HEK293T (cell line): ENCODE measurements at regions not wholly inside any gene's neighbourhood (a gene's known extent, or its start where the extent isn't known, plus 50 kb on each side); places are given as distances from the start of the nearest gene placed in this dataset.

Source experiments
- CTCF ChIA-PET: fragments of 350-600 bp; formaldehyde crosslinking; extraction: SDS; loops from one replicate; lab custom pipeline; 2021; ENCODE audit warnings: antibody characterized with exemption, inconsistent platforms; lab: Yijun Ruan, JAX
- POLR2A ChIA-PET: fragments of 350-600 bp; formaldehyde crosslinking; extraction: SDS; loops from one replicate; lab custom pipeline; 2020; ENCODE audit warnings: antibody characterized with exemption, inconsistent platforms; lab: Yijun Ruan, JAX
- DNase-seq: peaks from one replicate; pipeline ENCODE4 v3.0.0; 2012; ENCODE audit warnings: mixed read lengths; ENCODE audit errors: extremely low spot score
- ARNT ChIP-seq: fragments of 450-650 bp; IDR thresholded peaks from 2 replicates; pipeline ENCODE4 v1.6.1; 2017; ENCODE audit warnings: mild to moderate bottlenecking
- BHLHE40 ChIP-seq: fragments of 450-650 bp; IDR thresholded peaks from 2 replicates; pipeline ENCODE4 v1.6.1; 2016; ENCODE audit warnings: mild to moderate bottlenecking, moderate library complexity, borderline replicate concordance
- CTBP1 ChIP-seq: fragments of 450-650 bp; IDR thresholded peaks from 2 replicates; pipeline ENCODE4 v1.6.1; 2016; ENCODE audit warnings: borderline replicate concordance
- ELF4 ChIP-seq: fragments of 450-650 bp; IDR thresholded peaks from 2 replicates; pipeline ENCODE4 v1.6.1; 2017; ENCODE audit warnings: antibody characterized with exemption
- FOXA1 ChIP-seq: fragments of 450-650 bp; IDR thresholded peaks from 2 replicates; pipeline ENCODE4 v1.6.1; 2016; ENCODE audit warnings: mild to moderate bottlenecking
- FOXK2 ChIP-seq: fragments of 450-650 bp; IDR thresholded peaks from 2 replicates; pipeline ENCODE4 v1.6.1; 2016; ENCODE audit warnings: mild to moderate bottlenecking
- FOXM1 ChIP-seq: fragments of 450-650 bp; IDR thresholded peaks from 2 replicates; pipeline ENCODE4 v1.6.1; 2017; ENCODE audit warnings: mild to moderate bottlenecking, borderline replicate concordance
- HDGF ChIP-seq: fragments of 450-650 bp; IDR thresholded peaks from 2 replicates; pipeline ENCODE4 v1.6.1; 2017; ENCODE audit warnings: antibody characterized with exemption, borderline replicate concordance
- L3MBTL2 ChIP-seq: fragments of 450-650 bp; conservative IDR thresholded peaks from 2 replicates; pipeline ENCODE4 v1.6.1; 2016; ENCODE audit warnings: mild to moderate bottlenecking
- LEF1 ChIP-seq: fragments of 450-650 bp; IDR thresholded peaks from 2 replicates; pipeline ENCODE4 v1.6.1; 2017; ENCODE audit warnings: mild to moderate bottlenecking, borderline replicate concordance
- NFRKB ChIP-seq: fragments of 450-650 bp; IDR thresholded peaks from 2 replicates; pipeline ENCODE4 v1.6.1; 2016; ENCODE audit warnings: mild to moderate bottlenecking, moderate library complexity
- PKNOX1 ChIP-seq: fragments of 450-650 bp; IDR thresholded peaks from 2 replicates; pipeline ENCODE4 v1.6.1; 2016
- SP1 ChIP-seq: fragments of 450-650 bp; IDR thresholded peaks from 2 replicates; pipeline ENCODE4 v1.6.1; 2017
- SUZ12 ChIP-seq: fragments of 450-650 bp; IDR thresholded peaks from 2 replicates; pipeline ENCODE4 v1.6.1; 2016; ENCODE audit warnings: mild to moderate bottlenecking
- TARDBP ChIP-seq: fragments of 450-650 bp; IDR thresholded peaks from 2 replicates; pipeline ENCODE4 v1.6.1; 2016
- ZNF384 ChIP-seq: fragments of 450-650 bp; IDR thresholded peaks from 2 replicates; pipeline ENCODE4 v1.6.1; 2016

GRCh38 chr20:46811224-46812084 lies 83.2 kb upstream of the EYA2 start:
- TF ChIP-seq SUZ12 (no peak), L3MBTL2 (no peak), ARNT (no peak), PKNOX1 (no peak), LEF1 (no peak), FOXK2 (no peak), FOXA1 (no peak), TARDBP (no peak), SP1 (no peak), ELF4 (no peak), CTBP1 (no peak), ZNF384 (no peak)
- POLR2A ChIA-PET, result no interaction called here
- CTCF ChIA-PET, result interaction anchor here (1.6 kb wide), 1 partner anchor 336 kb away, joined by 3 read pairs; no protein-coding TSS in a partner anchor
- DNase-seq, result no peak

- DNase-seq, result peak; percentile 39
- TF ChIP-seq ARNT, result peak; percentile 46; the same call in 1 of the 2 replicates
- TF ChIP-seq SP1, result no peak
- POLR2A ChIA-PET, result interaction anchor here (1.0 kb wide), 1 partner anchor 13 kb away, joined by 3 read pairs; no protein-coding TSS in a partner anchor
- CTCF ChIA-PET, result no interaction called here
These were observed 80.0 kb upstream of the EYA2 start for GRCh38 chr20:46814366-46815232.

- CTCF ChIA-PET, result no interaction called here
- DNase-seq, result no peak
- POLR2A ChIA-PET, result no interaction called here
- TF ChIP-seq SP1, result no peak
- no peak for TF ChIP-seq L3MBTL2
- TF ChIP-seq PKNOX1, result no peak
- TF ChIP-seq LEF1, result no peak
- TF ChIP-seq CTBP1, result no peak
- TF ChIP-seq ELF4, result no peak
- TF ChIP-seq FOXM1, result no peak
- TF ChIP-seq BHLHE40, result no peak
- no peak for TF ChIP-seq HDGF
- TF ChIP-seq TARDBP, result no peak
- no peak for TF ChIP-seq SUZ12
These were observed 78.5 kb upstream of the EYA2 start for GRCh38 chr20:46816097-46816496.

- CTCF ChIA-PET, result no interaction called here
- no peak for DNase-seq
- TF ChIP-seq ARNT, result no peak
- TF ChIP-seq FOXA1, result no peak
- no peak for TF ChIP-seq BHLHE40
- no peak for TF ChIP-seq NFRKB
- TF ChIP-seq PKNOX1, result no peak
- POLR2A ChIA-PET, result no interaction called here
These were observed 77.6 kb upstream of the EYA2 start for GRCh38 chr20:46816886-46817638.

GRCh38 chr20:46820682-46821081 lies 74.0 kb upstream of the EYA2 start:
- TF ChIP-seq FOXM1 (no peak), ARNT (no peak), SP1 (no peak)
- ChIA-PET POLR2A (no interaction called here), CTCF (no interaction called here)
- DNase-seq, result no peak

GRCh38 chr20:46823271-46823751 lies 71.3 kb upstream of the EYA2 start:
- no peak for DNase-seq
- ChIA-PET POLR2A (no interaction called here), CTCF (no interaction called here)
- TF ChIP-seq L3MBTL2, result no peak
- no peak for TF ChIP-seq PKNOX1
- no peak for TF ChIP-seq CTBP1
- no peak for TF ChIP-seq NFRKB
- TF ChIP-seq ZNF384, result no peak
